Keratinocyte (primary cell): ENCODE measurements at regions not wholly inside any gene's neighbourhood (a gene's known extent, or its start where the extent isn't known, plus 50 kb on each side); places are given as distances from the start of the nearest gene placed in this dataset.

Experiments used
- DNase-seq: peaks from one replicate; pipeline ENCODE4 v3.0.0-alpha.2; 2011; ENCODE audit warnings: low read depth, missing footprints, low spot score
- FAIRE-seq: peaks from 2 replicates; lab custom pipeline; 2011; peaks lifted over from hg19 to GRCh38; lab: Jason Lieb, UNC
- H2AFZ ChIP-seq: 2 replicates; pipeline ENCODE4 v1.6.0; 2012; ENCODE audit warnings: low read length, control low read depth, inconsistent platforms; ENCODE audit not compliant: control insufficient read depth
- H3K27ac ChIP-seq: 2 replicates; pipeline ENCODE4 v1.5.1; 2011; ENCODE audit warnings: low read length; ENCODE audit not compliant: control insufficient read depth, insufficient read depth
- H3K27me3 ChIP-seq: 3 replicates; pipeline ENCODE4 v1.6.0; 2011; ENCODE audit warnings: low read length; ENCODE audit not compliant: control insufficient read depth, insufficient read depth; ENCODE audit errors: extremely low read depth
- H3K36me3 ChIP-seq, 2 experiments: 2 replicates in 1 of 2; 3 replicates in 1 of 2; pipeline ENCODE4 v1.5.1; 2011; ENCODE audit warnings: low read length in 2 of 2, mild to moderate bottlenecking in 1 of 2; ENCODE audit not compliant: control insufficient read depth in 2 of 2, insufficient read depth in 2 of 2; ENCODE audit errors: extremely low read depth in 1 of 2
- H3K4me1 ChIP-seq: 3 replicates; pipeline ENCODE4 v1.5.1; 2011; ENCODE audit warnings: low read length; ENCODE audit not compliant: control insufficient read depth, insufficient read depth; ENCODE audit errors: extremely low read depth
- H3K4me2 ChIP-seq: 3 replicates; pipeline ENCODE4 v1.6.0; 2011; ENCODE audit warnings: low read depth, low read length; ENCODE audit not compliant: control insufficient read depth, insufficient read depth; ENCODE audit errors: extremely low read depth
- H3K4me3 ChIP-seq, 3 experiments: fragments of 200-600 bp in 1 of 3; sonication (generic) in 1 of 3; 2 replicates in 2 of 3; 3 replicates in 1 of 3; pipeline ENCODE4 v1.5.1; 2011 to 2016; ENCODE audit warnings: low read length in 3 of 3, mild to moderate bottlenecking in 3 of 3, control low read depth in 2 of 3, inconsistent platforms in 1 of 3, low read depth in 1 of 3, mixed read lengths in 1 of 3, mixed run types in 1 of 3, moderate library complexity in 1 of 3; ENCODE audit not compliant: control insufficient read depth in 2 of 3, insufficient read depth in 2 of 3; ENCODE audit errors: extremely low read depth in 1 of 3
- H3K79me2 ChIP-seq: 2 replicates; pipeline ENCODE4 v1.6.0; 2012; ENCODE audit warnings: low read length; ENCODE audit not compliant: control insufficient read depth, insufficient read depth
- H3K9ac ChIP-seq: 3 replicates; pipeline ENCODE4 v1.6.0; 2011; ENCODE audit warnings: low read length; ENCODE audit not compliant: control insufficient read depth, insufficient read depth; ENCODE audit errors: extremely low read depth
- H3K9me1 ChIP-seq: 3 replicates; pipeline ENCODE4 v1.6.0; 2011; ENCODE audit warnings: low read length; ENCODE audit not compliant: control insufficient read depth, insufficient read depth; ENCODE audit errors: extremely low read depth
- H3K9me3 ChIP-seq: 2 replicates; pipeline ENCODE4 v1.5.1; 2012; ENCODE audit warnings: low read depth, low read length; ENCODE audit not compliant: control insufficient read depth
- H4K20me1 ChIP-seq: 3 replicates; pipeline ENCODE4 v1.6.0; 2011; ENCODE audit warnings: low read length; ENCODE audit not compliant: control insufficient read depth, insufficient read depth; ENCODE audit errors: extremely low read depth
- CTCF ChIP-seq, 3 experiments: IDR thresholded peaks in 1 of 3; conservative IDR thresholded peaks in 1 of 3; optimal IDR thresholded peaks in 1 of 3; 2 replicates in 2 of 3; 3 replicates in 1 of 3; pipeline versions ENCODE3 to v1.5.1; 2011; ENCODE audit warnings: low read length in 3 of 3, mild to moderate bottlenecking in 3 of 3, moderate library complexity in 2 of 3, control low read depth in 1 of 3, inconsistent platforms in 1 of 3; ENCODE audit not compliant: insufficient read depth in 2 of 3; ENCODE audit errors: extremely low read depth in 1 of 3
- EZH2 ChIP-seq: IDR thresholded peaks from one replicate; pipeline ENCODE4 v1.6.1; 2012; ENCODE audit warnings: inconsistent platforms, mild to moderate bottlenecking, low read length, moderate library complexity
- dilution Hi-C: fragments of 300-500 bp; cut with MboI; formaldehyde crosslinking; loops from one replicate; pipeline ENCODE4 v1.7.0; 2020; ENCODE audit warnings: low sequenced_read_pairs; ENCODE audit not compliant: extremely low pct_ligation_motif_present

- Histone ChIP-seq H3K79me2 (no peaks in the 10 kb centered on the region), H2AFZ (no peak overlapping the region), H4K20me1 (no peaks in the 10 kb centered on the region), H3K4me2 (no peak overlapping the region), H3K9ac (no peak overlapping the region), H3K27me3 (no peaks in the 10 kb centered on the region), H3K27ac (no peak overlapping the region), H3K4me1 (no peaks in the 10 kb centered on the region), H3K9me3 (no peaks in the 10 kb centered on the region), H3K36me3 (no peaks in the 10 kb centered on the region), H3K9me1 (no peaks in the 10 kb centered on the region), H3K4me3 (no peak overlapping the region)
- FAIRE-seq, result no peak
- DNase-seq, result no peak
- no peak for TF ChIP-seq EZH2
- no peak for TF ChIP-seq CTCF (optimal IDR thresholded peaks at IDR 0.05 in 1 of 3, IDR thresholded peaks at IDR 0.05 in 1 of 3, conservative IDR thresholded peaks at IDR 0.05 in 1 of 3; ENCODE audit: extremely low read depth in 1 of 3, insufficient read depth in 2 of 3, low read length in 3 of 3)
- dilution Hi-C loops, result no loop called here
Observed at GRCh38 chr2:142599504-142599903, 278.0 kb upstream of the KYNU start.

DNA sequence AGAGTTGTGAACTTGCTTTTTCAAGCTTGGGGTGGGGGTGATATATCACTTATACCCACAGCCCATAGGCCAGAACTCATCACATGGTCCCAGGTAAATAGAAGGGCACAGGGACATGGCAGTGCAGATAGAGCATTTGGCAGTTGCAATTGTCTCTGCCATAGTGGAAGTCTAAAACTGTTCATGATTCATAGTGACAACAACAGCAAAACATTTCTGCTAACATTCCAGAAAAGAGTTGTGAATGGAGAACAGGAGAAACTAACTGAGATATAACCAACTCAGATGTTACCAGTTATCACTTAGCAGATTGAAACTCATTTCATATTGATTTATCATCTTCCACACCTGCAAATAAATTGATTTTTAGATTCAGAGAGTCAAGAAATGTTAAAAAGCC lies 278.6 kb upstream of the KYNU start:
- Histone ChIP-seq H3K27me3 (no peaks in the 10 kb centered on the region), H3K4me3 (no peak overlapping the region), H3K36me3 (no peaks in the 10 kb centered on the region), H3K9ac (no peak overlapping the region), H3K4me2 (no peak overlapping the region), H3K9me3 (no peaks in the 10 kb centered on the region), H3K9me1 (no peaks in the 10 kb centered on the region), H3K4me1 (no peaks in the 10 kb centered on the region), H3K27ac (no peak overlapping the region), H4K20me1 (no peaks in the 10 kb centered on the region), H3K79me2 (no peaks in the 10 kb centered on the region), H2AFZ (no peak overlapping the region)
- FAIRE-seq, result no peak
- TF ChIP-seq CTCF (optimal IDR thresholded peaks at IDR 0.05 in 1 of 3, IDR thresholded peaks at IDR 0.05 in 1 of 3, conservative IDR thresholded peaks at IDR 0.05 in 1 of 3; ENCODE audit: extremely low read depth in 1 of 3, insufficient read depth in 2 of 3, low read length in 3 of 3) (no peak), EZH2 (no peak)
- dilution Hi-C loops, result no loop called here
- no peak for DNase-seq
